PC-3 (cell line): ENCODE measurements at regions not wholly inside any gene's neighbourhood (a gene's known extent, or its start where the extent isn't known, plus 50 kb on each side); places are given as distances from the start of the nearest gene placed in this dataset.
"Not testable (repeated sequence)": the region's sequence is repeated elsewhere in the genome, so short reads cannot be mapped to it uniquely, and the experiment has no call there.

ENCODE experiments used
- ATAC-seq: fragments of 200-7000 bp; cut with Tn5 transposase; 2 replicates; pipeline ENCODE4 v1.9.1; 2020; ENCODE audit warnings: mild to moderate bottlenecking, moderate library complexity
- BruUV-seq: library from RNA; stranded (reverse); fragments of 400-500 nt; replicated peaks from 2 replicates; lab custom pipeline; 2021; lab: Mats Ljungman, UMichigan
- CTCF ChIA-PET: fragments of 300-600 bp; sonication (Branson Sonifier 250); formaldehyde crosslinking; loops from one replicate; lab custom pipeline; 2022; ENCODE audit warnings: antibody characterized with exemption; lab: Charles Lee
- POLR2A ChIA-PET: fragments of 300-600 bp; sonication (Branson Sonifier 250); formaldehyde crosslinking; loops from one replicate; lab custom pipeline; 2022; ENCODE audit warnings: antibody characterized with exemption; ENCODE audit not compliant: unreplicated experiment; lab: Charles Lee
- DNase-seq: peaks from one replicate; pipeline ENCODE4 v3.0.0-alpha.2; 2015
- H2AFZ ChIP-seq: fragments of 300-600 bp; sonication (generic); 2 replicates; pipeline ENCODE4 v1.6.0; 2016; ENCODE audit warnings: antibody characterized with exemption, low read length
- H3F3A ChIP-seq: fragments of 300-600 bp; sonication (generic); one replicate; pipeline ENCODE4 v1.6.0; 2017; ENCODE audit warnings: antibody characterized with exemption, low read length, control low read depth, mild to moderate bottlenecking; ENCODE audit not compliant: unreplicated experiment
- H3K27ac ChIP-seq: fragments of 300-600 bp; sonication (generic); 2 replicates; pipeline ENCODE4 v1.5.1; 2016; ENCODE audit warnings: mild to moderate bottlenecking, low read length
- H3K27me3 ChIP-seq: fragments of 300-600 bp; sonication (generic); 2 replicates; pipeline ENCODE4 v1.6.1; 2016; ENCODE audit warnings: low read length, mixed read lengths
- H3K36me3 ChIP-seq: fragments of 300-600 bp; sonication (generic); 2 replicates; pipeline ENCODE4 v1.6.1; 2016; ENCODE audit warnings: low read depth, mixed run types, low read length, mixed read lengths
- H3K4me1 ChIP-seq: fragments of 300-600 bp; sonication (generic); 2 replicates; pipeline ENCODE4 v1.5.1; 2016; ENCODE audit warnings: low read length; ENCODE audit not compliant: insufficient read depth
- H3K4me2 ChIP-seq: fragments of 300-600 bp; sonication (generic); 2 replicates; pipeline ENCODE4 v1.6.0; 2016; ENCODE audit warnings: low read length
- H3K4me3 ChIP-seq: fragments of 300-600 bp; sonication (generic); 2 replicates; pipeline ENCODE4 v1.5.1; 2016; ENCODE audit warnings: mild to moderate bottlenecking, low read length, mixed read lengths
- H3K79me2 ChIP-seq: fragments of 300-600 bp; sonication (generic); 2 replicates; pipeline ENCODE4 v1.6.1; 2017; ENCODE audit warnings: low read length, mixed read lengths
- H3K9ac ChIP-seq: fragments of 300-600 bp; sonication (generic); 2 replicates; pipeline ENCODE4 v1.6.0; 2016; ENCODE audit warnings: mild to moderate bottlenecking, low read length
- H3K9me2 ChIP-seq: fragments of 300-600 bp; sonication (generic); replicated peaks from 2 replicates; pipeline ENCODE4 v1.6.1; 2016; ENCODE audit warnings: mixed run types, low read length, mixed read lengths
- H3K9me3 ChIP-seq: fragments of 300-600 bp; sonication (generic); 2 replicates; pipeline ENCODE4 v1.6.1; 2016; ENCODE audit warnings: low read length, mixed read lengths
- H4K20me1 ChIP-seq: fragments of 300-600 bp; sonication (generic); 2 replicates; pipeline ENCODE4 v1.6.1; 2016; ENCODE audit warnings: low read length, mixed read lengths
- CTCF ChIP-seq: fragments of 300-600 bp; sonication (generic); conservative IDR thresholded peaks from 2 replicates; pipeline ENCODE4 v1.5.1; 2017; ENCODE audit warnings: antibody characterized with exemption, low read depth, mild to moderate bottlenecking, low read length
- EZH2 ChIP-seq: fragments of 300-600 bp; sonication (generic); IDR thresholded peaks from one replicate; pipeline ENCODE4 v1.6.1; 2017; ENCODE audit warnings: antibody characterized with exemption, mild to moderate bottlenecking, low read length; ENCODE audit not compliant: unreplicated experiment
- EZH2phosphoT487 ChIP-seq: fragments of 300-600 bp; sonication (generic); IDR thresholded peaks from 2 replicates; pipeline ENCODE4 v1.6.1; 2018; ENCODE audit warnings: mild to moderate bottlenecking, antibody characterized with exemption, low read length, borderline replicate concordance
- intact Hi-C: fragments of 100-400 bp; cut with micrococcal nuclease; formaldehyde crosslinking; loops from 2 replicates; pipeline ENCODE4 v1.9.0; 2023

GRCh38 chr12:104906695-104907094, 51.4 kb downstream of the SLC41A2 start:
- Histone ChIP-seq H3K4me2 (no peak overlapping the region), H2AFZ (no peak overlapping the region), H3K27me3 (no peaks in the 10 kb centered on the region), H3K9me3 (no peaks in the 10 kb centered on the region), H4K20me1 (no peaks in the 10 kb centered on the region), H3K27ac (no peak overlapping the region), H3K4me3 (no peak overlapping the region), H3F3A (no peaks in the 10 kb centered on the region), H3K79me2 (no peaks in the 10 kb centered on the region), H3K36me3 (no peaks in the 10 kb centered on the region), H3K4me1 (peaks cover 14% of the 10 kb centered on the region), H3K9me2 (no peaks in the 10 kb centered on the region), H3K9ac (no peak overlapping the region)
- CTCF ChIA-PET: no interaction called here
- POLR2A ChIA-PET: no interaction called here
- BruUV-seq: no TSS peak
- peak; percentile 58 for DNase-seq
- no peak for TF ChIP-seq EZH2phosphoT487
- no peak for TF ChIP-seq CTCF
- no peak for TF ChIP-seq EZH2
- intact Hi-C loops: no loop called here
- ATAC-seq: peak; percentile 62

GRCh38 chr12:104905446-104905845, 52.6 kb downstream of the SLC41A2 start:
- POLR2A ChIA-PET, H3K4me2 ChIP-seq, H3K79me2 ChIP-seq, H3K27me3 ChIP-seq, H4K20me1 ChIP-seq, intact Hi-C loops, H2AFZ ChIP-seq, H3K9me2 ChIP-seq, ATAC-seq, H3K36me3 ChIP-seq, H3K27ac ChIP-seq, H3K4me3 ChIP-seq, CTCF ChIA-PET, H3K9ac ChIP-seq, DNase-seq, BruUV-seq, H3K9me3 ChIP-seq, H3F3A ChIP-seq: not testable (repeated sequence)
- peaks cover 13% of the 10 kb centered on the region for H3K4me1 ChIP-seq

GRCh38 chr12:104903648-104904423, 54.3 kb downstream of the SLC41A2 start:
- ChIA-PET POLR2A (no interaction called here), CTCF (no interaction called here)
- Histone ChIP-seq H3K79me2 (no peaks in the 10 kb centered on the region), H3K27ac (no peak overlapping the region), H3K36me3 (no peaks in the 10 kb centered on the region), H3K4me2 (no peak overlapping the region), H3K9ac (no peak overlapping the region), H3K9me3 (no peaks in the 10 kb centered on the region), H3K4me1 (peaks cover 6% of the 10 kb centered on the region; the same call in 1 of the 2 replicates), H3K4me3 (no peak overlapping the region), H3F3A (no peaks in the 10 kb centered on the region), H3K9me2 (no peaks in the 10 kb centered on the region), H3K27me3 (no peaks in the 10 kb centered on the region), H2AFZ (no peak overlapping the region), H4K20me1 (no peaks in the 10 kb centered on the region)
- DNase-seq (no peak), ATAC-seq (no peak)
- no TSS peak for BruUV-seq
- intact Hi-C loops: no loop called here
- no peak for TF ChIP-seq EZH2phosphoT487
- TF ChIP-seq CTCF: no peak
- TF ChIP-seq EZH2: no peak
